BE2C (cell line): ENCODE measurements at regions not wholly inside any gene's neighbourhood (a gene's known extent, or its start where the extent isn't known, plus 50 kb on each side); places are given as distances from the start of the nearest gene placed in this dataset.
A peak's percentile ranks its signal among the peaks of the same experiment; 100 is the strongest.

Experiments used
- DNase-seq: peaks from one replicate; pipeline ENCODE4 v3.0.0-alpha.2; 2020
- H3K27me3 ChIP-seq: fragments of 250-450 bp; sonication (Bioruptor Pico); 2 replicates; pipeline ENCODE4 v1.5.1; 2020; ENCODE audit warnings: mild to moderate bottlenecking
- H3K36me3 ChIP-seq: fragments of 250-450 bp; sonication (Bioruptor Pico); 2 replicates; pipeline ENCODE4 v1.5.1; 2020; ENCODE audit warnings: mild to moderate bottlenecking
- H3K4me1 ChIP-seq: fragments of 250-450 bp; sonication (Bioruptor Pico); 2 replicates; pipeline ENCODE4 v1.5.1; 2020
- H3K4me3 ChIP-seq: 2 replicates; pipeline ENCODE4 v1.5.1; 2011; ENCODE audit warnings: low read depth, low read length
- H3K9me3 ChIP-seq: fragments of 250-450 bp; sonication (Bioruptor Pico); 2 replicates; pipeline ENCODE4 v1.5.1; 2020
- TF ChIP-seq, protein P1 (sequence below): IDR thresholded peaks from 2 replicates; pipeline ENCODE4 v1.5.1; 2012; ENCODE audit warnings: mild to moderate bottlenecking, low read depth, low read length

DNA sequence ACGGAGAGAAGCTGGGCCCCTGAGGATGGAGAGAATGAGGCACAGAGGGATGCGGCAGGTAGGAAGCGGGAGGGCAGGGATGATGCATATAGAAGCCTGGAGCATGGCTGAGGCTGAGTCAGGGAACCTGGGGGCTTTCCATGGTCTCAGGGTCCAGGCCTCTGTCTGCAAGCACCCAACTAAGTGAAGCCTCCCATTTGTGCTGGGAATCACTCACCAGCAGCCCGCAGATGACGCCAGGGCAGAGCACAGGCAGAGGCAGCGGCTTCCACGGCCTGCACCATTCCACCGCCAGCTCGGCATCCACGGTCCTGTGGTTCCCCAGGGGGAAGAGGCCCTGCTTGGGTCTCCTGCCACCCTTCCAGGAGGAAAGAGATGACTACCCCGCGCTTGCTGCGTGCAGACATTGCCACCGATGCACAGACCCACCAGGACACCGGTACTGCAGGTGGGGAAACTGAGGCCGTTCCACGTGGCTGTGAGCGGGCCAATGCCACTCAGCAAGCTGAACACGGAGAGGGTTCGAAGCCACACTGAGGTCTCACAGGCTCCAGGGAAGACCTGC is 75.5 kb downstream of the NCOR2 start:
- no peaks in the 10 kb centered on the region for H3K9me3 ChIP-seq
- no peak overlapping the region for H3K4me3 ChIP-seq
- no peak for DNase-seq
- TF ChIP-seq, protein P1, sequence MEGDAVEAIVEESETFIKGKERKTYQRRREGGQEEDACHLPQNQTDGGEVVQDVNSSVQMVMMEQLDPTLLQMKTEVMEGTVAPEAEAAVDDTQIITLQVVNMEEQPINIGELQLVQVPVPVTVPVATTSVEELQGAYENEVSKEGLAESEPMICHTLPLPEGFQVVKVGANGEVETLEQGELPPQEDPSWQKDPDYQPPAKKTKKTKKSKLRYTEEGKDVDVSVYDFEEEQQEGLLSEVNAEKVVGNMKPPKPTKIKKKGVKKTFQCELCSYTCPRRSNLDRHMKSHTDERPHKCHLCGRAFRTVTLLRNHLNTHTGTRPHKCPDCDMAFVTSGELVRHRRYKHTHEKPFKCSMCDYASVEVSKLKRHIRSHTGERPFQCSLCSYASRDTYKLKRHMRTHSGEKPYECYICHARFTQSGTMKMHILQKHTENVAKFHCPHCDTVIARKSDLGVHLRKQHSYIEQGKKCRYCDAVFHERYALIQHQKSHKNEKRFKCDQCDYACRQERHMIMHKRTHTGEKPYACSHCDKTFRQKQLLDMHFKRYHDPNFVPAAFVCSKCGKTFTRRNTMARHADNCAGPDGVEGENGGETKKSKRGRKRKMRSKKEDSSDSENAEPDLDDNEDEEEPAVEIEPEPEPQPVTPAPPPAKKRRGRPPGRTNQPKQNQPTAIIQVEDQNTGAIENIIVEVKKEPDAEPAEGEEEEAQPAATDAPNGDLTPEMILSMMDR: no peak
- H3K27me3 ChIP-seq: no peaks in the 10 kb centered on the region
- peaks cover 42% of the 10 kb centered on the region for H3K36me3 ChIP-seq
- H3K4me1 ChIP-seq: peaks cover 26% of the 10 kb centered on the region

DNA sequence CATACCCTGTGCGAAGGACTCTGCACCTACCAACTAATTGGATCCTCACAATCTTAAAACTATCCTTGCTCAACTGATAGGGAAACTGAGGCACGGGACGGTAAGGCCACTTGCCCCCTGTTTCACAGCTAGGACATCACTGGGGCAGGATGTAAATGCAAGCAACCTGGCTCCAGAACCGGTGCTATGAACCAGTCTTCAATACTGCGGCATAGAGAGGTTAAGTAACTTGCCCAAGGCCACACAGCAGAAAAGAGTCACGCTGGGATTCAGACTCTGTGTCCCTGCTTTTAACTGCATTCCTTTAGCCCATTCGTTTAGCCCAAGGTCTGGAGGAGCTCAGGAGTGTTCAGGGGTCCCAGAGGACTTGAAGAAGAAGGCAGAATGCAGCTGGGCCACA is 76.1 kb downstream of the NCOR2 start:
- Histone ChIP-seq H3K27me3 (no peaks in the 10 kb centered on the region), H3K36me3 (peaks cover 46% of the 10 kb centered on the region), H3K4me1 (peaks cover 29% of the 10 kb centered on the region), H3K4me3 (no peak overlapping the region), H3K9me3 (no peaks in the 10 kb centered on the region)
- TF ChIP-seq, protein P1: no peak
- DNase-seq: no peak

DNA sequence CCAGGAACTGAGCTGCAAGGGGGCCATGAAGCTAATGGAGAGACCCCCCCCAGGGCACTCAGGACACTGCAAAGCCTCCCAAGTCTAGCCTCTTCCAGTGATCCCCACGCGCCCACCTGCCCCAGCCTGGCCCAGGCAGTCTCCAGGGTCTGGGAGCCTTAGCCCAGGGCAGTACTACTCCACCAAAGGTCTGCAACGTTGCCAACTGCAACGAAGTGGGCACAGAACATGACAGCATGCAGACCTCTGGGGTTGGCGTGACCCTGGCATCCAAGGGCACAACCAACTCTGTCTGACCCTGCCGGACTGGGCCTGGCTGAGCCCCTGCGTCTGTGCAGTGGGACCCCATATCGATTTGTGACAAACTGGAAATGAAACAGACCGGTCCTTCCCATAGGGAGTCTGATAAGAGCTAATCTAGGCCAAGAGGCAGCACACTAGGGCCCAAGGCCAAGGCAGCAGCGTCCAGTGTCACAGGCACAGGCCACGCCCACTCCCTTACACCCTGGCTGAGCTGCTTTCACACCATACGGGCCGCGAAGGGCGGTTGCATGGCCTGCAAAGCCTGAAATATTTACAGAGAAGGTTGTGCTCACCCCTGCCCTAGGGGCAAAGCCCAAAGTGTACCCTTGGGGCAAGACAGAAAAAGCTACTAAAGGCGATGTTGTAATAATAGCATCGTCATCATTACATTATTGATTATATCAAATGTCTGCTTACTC is 76.7 kb downstream of the NCOR2 start:
- TF ChIP-seq, protein P1: no peak
- Histone ChIP-seq H3K4me3 (no peak overlapping the region), H3K4me1 (peaks cover 29% of the 10 kb centered on the region), H3K36me3 (peaks cover 49% of the 10 kb centered on the region), H3K27me3 (no peaks in the 10 kb centered on the region), H3K9me3 (no peaks in the 10 kb centered on the region)
- peak; percentile 70 for DNase-seq

DNA sequence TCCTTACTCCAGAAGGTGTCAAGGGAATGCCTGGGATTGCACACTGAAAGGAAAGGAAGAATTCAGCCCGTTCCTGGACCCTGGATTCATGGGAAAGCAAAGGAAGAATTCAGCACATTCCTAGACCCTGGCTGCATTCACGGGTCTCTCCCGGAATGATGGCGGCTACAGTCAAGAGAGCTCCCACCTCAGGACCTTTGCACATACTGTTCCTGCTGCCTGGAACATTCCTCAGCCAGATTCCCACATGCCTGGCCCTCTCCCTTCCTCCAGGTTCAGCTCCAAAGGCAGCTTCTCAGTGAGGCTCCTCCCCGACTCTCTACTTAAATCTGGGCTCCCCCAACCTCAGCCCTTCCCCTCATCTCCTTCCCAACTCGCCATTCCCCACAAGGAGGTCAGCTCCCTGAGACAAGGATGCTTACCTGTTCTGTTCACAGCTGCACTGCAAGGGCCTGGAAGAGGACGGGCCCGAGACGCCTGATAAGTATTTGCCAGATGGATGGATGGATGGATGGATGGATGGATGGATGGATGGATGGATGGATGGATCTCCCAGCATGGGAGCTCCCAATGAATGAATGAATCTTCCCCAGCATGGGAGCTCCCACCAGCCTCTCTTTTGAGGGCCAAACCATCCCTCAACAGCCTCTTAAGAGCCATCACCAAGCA is 77.4 kb downstream of the NCOR2 start:
- Histone ChIP-seq H3K9me3 (no peaks in the 10 kb centered on the region), H3K4me1 (peaks cover 29% of the 10 kb centered on the region), H3K27me3 (no peaks in the 10 kb centered on the region), H3K4me3 (no peak overlapping the region), H3K36me3 (peaks cover 54% of the 10 kb centered on the region)
- TF ChIP-seq, protein P1: no peak
- no peak for DNase-seq

DNA sequence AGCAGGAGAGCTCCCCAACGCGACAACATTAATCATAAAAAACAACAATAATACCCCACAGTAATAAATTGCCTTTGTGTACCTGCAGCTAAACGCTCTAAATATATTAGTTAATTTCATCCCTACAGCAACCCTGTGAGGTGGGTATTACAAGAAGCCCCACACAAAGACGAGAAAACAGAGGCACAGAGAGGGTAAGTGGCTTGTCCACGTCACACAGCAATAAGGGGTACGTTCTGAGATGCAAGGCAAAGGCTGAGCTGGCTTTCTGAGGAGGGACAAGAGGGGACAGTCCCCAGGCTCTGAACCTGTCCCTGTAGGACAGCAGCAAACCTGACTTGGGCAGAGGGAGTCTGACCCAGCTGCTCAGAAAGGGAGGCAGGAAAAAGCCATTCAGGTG is 78.2 kb downstream of the NCOR2 start:
- no peak overlapping the region for H3K4me3 ChIP-seq
- H3K36me3 ChIP-seq: peaks cover 55% of the 10 kb centered on the region
- no peaks in the 10 kb centered on the region for H3K27me3 ChIP-seq
- peaks cover 29% of the 10 kb centered on the region for H3K4me1 ChIP-seq
- H3K9me3 ChIP-seq: no peaks in the 10 kb centered on the region
- TF ChIP-seq, protein P1: no peak
- no peak for DNase-seq

DNA sequence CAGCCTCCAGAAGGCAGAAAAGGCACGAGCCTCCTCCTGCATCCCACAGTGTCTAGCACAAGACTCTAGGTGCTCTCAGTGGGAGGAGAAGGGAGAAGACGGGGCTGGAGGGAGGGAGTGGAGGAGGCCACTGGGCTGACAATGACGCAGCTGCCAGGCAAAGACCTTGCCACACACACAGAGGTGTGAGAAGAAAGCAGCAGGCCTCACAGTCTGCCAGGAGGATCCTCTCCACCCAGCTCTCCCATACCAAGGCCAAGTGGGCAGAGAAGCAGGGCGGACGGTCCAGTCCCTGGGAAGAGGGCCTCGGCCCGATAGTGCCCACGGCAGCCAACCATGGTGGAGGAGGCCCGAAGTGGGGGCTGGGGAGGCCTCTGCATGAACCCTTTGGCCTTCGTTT is 78.9 kb downstream of the NCOR2 start:
- H3K4me3 ChIP-seq: no peak overlapping the region
- no peaks in the 10 kb centered on the region for H3K27me3 ChIP-seq
- H3K36me3 ChIP-seq: peaks cover 55% of the 10 kb centered on the region
- no peaks in the 10 kb centered on the region for H3K9me3 ChIP-seq
- TF ChIP-seq, protein P1: no peak
- peaks cover 29% of the 10 kb centered on the region for H3K4me1 ChIP-seq
- no peak for DNase-seq
